Upper lobe of left lung (tissue), 4 donors: ENCODE measurements at regions not wholly inside any gene's neighbourhood (a gene's known extent, or its start where the extent isn't known, plus 50 kb on each side); places are given as distances from the start of the nearest gene placed in this dataset.

Experiments used
- EP300 ChIP-seq, 4 donors: sonication (generic); formaldehyde crosslinking; IDR thresholded peaks; one replicate each; pipeline ENCODE4 v1.5.1; 2017; ENCODE audit warnings: antibody characterized with exemption in 4 of 4, control low read depth in 2 of 4
- POLR2A ChIP-seq, 4 donors: fragments of 450-650 bp; IDR thresholded peaks; one replicate each; pipeline ENCODE4 v1.5.1; 2016 to 2017; ENCODE audit warnings: antibody characterized with exemption in 4 of 4, mild to moderate bottlenecking in 2 of 4
- POLR2AphosphoS5 ChIP-seq, 2 donors: sonication (generic); formaldehyde crosslinking; IDR thresholded peaks; one replicate each; pipeline ENCODE4 v1.5.1; 2017; ENCODE audit warnings: antibody characterized with exemption in 2 of 2
- TF ChIP-seq, protein P1 (sequence below), 6 experiments: fragments of 450-650 bp in 4 of 6; fragments of 200-600 bp in 2 of 6; sonication (generic) in 2 of 6; IDR thresholded peaks; one replicate each; pipeline ENCODE4 v1.5.1; 2016 to 2019; ENCODE audit warnings: antibody characterized with exemption in 6 of 6

DNA sequence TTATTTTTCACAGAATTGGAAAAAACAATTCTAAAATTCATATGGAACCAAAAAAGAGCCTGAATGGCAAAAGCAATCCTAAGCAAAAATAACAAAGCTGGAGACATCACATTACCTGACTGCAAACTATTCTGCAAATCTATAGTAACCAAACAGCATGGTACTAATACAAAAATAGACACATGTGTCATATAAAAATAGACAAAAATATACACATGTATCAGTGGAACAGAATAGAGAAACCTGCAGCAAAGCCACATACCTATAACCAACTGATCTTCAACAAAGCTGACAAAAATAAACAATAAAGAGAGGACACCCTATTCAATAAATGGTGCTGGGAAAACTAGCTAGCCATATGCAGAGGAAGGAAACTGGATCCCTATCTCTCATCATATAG is 259.6 kb downstream of the IGSF11 start:
- TF ChIP-seq, protein P1, sequence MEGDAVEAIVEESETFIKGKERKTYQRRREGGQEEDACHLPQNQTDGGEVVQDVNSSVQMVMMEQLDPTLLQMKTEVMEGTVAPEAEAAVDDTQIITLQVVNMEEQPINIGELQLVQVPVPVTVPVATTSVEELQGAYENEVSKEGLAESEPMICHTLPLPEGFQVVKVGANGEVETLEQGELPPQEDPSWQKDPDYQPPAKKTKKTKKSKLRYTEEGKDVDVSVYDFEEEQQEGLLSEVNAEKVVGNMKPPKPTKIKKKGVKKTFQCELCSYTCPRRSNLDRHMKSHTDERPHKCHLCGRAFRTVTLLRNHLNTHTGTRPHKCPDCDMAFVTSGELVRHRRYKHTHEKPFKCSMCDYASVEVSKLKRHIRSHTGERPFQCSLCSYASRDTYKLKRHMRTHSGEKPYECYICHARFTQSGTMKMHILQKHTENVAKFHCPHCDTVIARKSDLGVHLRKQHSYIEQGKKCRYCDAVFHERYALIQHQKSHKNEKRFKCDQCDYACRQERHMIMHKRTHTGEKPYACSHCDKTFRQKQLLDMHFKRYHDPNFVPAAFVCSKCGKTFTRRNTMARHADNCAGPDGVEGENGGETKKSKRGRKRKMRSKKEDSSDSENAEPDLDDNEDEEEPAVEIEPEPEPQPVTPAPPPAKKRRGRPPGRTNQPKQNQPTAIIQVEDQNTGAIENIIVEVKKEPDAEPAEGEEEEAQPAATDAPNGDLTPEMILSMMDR (IDR thresholded peaks at IDR 0.05), result no peak
- TF ChIP-seq POLR2AphosphoS5 (IDR thresholded peaks at IDR 0.05) (no peak), POLR2A (IDR thresholded peaks at IDR 0.05) (no peak), EP300 (IDR thresholded peaks at IDR 0.05) (no peak)
